ACHN (cell line): ENCODE measurements at regions not wholly inside any gene's neighbourhood (a gene's known extent, or its start where the extent isn't known, plus 50 kb on each side); places are given as distances from the start of the nearest gene placed in this dataset.

Experiments
- DNase-seq: peaks from one replicate; pipeline ENCODE4 v3.0.0-alpha.2; 2015
- in situ Hi-C: cut with HindIII; loops from 2 replicates; pipeline ENCODE4 v1.10.0; 2017; ENCODE audit warnings: low sequenced_read_pairs, low pct_ligation_motif_present, low pct_unique_long_range_greater_than_20kb

DNA sequence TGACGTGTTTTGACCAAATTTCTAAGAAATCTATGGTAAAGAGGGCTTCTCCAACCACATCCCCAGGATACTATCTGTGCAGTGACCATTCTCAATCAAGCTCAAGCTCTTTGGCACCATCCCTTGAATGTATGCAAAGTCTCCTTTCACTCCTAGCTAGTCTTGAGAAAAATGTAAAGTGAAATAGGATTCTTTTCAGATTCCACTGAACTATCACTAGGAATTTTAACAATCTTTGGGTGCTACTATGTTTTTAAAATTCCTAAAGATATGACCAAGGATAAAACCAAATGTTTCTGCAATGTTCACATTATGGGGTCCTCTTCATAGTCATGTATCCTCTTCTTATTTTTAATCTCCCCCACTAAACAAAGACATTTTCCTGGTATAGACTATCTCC lies 107.8 kb downstream of the TMCO5A start:
- no peak for DNase-seq
- in situ Hi-C loops, result no loop called here

GRCh38 chr15:38042707-38043445 lies 108.4 kb downstream of the TMCO5A start:
- no peak for DNase-seq
- in situ Hi-C loops, result no loop called here

DNA sequence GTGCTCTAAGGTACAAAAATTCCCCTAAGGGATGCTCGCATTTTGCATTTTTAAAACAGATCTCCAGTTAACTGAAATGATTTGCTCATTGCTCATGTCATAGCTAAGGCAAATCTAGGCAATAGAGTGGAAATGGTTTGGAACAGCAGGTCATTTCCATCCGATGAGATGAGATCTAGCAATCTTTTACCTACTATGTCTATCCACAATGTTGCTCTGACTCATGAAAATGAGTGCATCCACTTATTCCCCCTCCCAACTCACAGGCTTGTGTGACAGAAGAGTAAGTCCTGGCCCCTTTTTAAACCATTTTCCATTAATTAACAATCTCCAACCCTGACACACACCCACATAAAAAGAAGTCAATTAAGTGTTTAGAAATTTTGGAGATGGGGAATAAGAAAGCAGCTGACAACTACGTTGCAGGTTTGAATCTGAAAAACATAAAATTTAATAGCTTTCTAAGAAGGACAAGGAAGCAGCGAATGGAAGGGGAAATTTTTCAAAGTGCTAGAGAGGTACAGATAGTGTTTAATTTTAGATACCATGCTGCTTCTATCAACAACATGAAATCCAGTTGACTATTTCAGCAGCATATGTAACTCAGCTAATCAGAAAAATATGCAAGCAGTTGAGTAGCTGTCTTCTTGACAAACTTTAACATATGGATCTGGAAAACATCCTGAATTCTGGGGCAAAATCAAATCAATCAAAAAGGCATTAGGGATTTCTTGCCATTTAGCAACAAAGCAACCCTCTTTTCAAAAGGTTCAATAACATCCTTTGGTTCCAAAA lies 112.0 kb downstream of the TMCO5A start:
- no peak for DNase-seq
- in situ Hi-C loops, result no loop called here

GRCh38 chr15:38048001-38048455 lies 113.6 kb downstream of the TMCO5A start:
- in situ Hi-C loops, result no loop called here

GRCh38 chr15:38049891-38050290 lies 115.5 kb downstream of the TMCO5A start:
- in situ Hi-C loops, result no loop called here
- DNase-seq, result no peak

More at GRCh38 chr15:38048001-38048455, 113.6 kb downstream of the TMCO5A start:
- no peak for DNase-seq

- DNase-seq, result peak; percentile 45
Observed at GRCh38 chr15:38050529-38051448, 116.3 kb downstream of the TMCO5A start.

DNA sequence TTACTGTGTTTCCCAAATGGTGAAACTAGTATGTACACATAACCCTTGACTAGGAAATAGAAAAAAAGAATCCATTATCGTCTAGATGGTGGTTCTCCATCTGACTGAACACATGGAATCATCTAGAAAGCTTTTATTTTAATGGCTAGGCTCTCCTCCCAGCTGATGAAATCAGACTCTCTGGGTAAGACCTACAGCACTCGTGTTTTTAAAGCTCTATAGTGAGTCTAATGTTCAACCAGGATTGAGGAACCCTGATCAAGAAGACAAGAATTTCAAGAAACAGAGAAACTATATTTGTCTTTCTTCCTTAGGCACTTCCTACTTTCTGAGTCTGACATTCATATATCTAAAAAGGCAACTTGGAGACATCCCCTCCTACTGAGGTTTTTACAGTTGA lies 118.8 kb downstream of the TMCO5A start:
- in situ Hi-C loops, result no loop called here
- DNase-seq, result no peak

More at GRCh38 chr15:38050529-38051448, 116.3 kb downstream of the TMCO5A start:
- in situ Hi-C loops, result no loop called here

DNA sequence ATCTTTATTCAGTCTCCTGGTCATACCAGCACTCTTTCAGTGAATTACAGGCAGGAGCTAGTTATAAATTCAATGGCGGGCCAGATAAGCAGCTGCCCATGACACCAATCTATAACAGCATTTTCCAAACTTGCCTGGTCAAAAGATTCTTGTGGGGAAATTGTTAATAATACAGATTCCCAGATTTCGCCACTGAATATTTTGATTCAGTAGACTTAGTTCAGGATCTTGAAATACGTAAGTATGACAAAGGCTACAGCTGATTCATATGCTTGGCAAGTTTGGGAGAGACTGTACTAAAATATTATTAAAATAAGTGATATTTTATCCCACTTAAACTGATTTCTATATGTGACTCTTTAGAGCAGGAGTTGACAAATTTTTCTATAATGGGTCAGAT lies 119.3 kb downstream of the TMCO5A start:
- no peak for DNase-seq
- in situ Hi-C loops, result no loop called here

GRCh38 chr15:38054488-38054887 lies 120.0 kb downstream of the TMCO5A start:
- in situ Hi-C loops, result no loop called here

DNA sequence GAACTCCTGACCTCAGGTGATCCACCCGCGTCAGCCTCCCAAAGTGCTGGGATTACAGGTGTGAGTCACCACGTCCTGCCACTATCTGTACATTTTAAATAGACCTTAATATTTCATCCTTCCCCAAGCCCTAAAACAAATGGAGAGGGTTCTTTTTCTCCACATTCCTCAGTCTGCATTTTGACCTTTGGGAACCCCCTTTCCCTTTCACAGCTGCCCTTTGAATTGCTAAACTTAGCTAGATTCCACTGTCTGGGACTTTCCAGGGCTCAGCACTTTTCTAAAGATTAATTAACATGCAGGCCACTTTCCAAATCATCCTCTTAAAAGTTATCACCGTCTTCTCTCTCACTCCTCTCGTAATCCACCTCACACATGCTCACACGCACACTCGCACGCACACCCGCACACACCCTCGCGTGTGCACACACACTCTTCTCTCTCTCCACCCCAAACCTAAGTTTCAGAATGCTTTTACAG lies 124.2 kb downstream of the TMCO5A start:
- in situ Hi-C loops, result no loop called here
- no peak for DNase-seq

More at GRCh38 chr15:38054488-38054887, 120.0 kb downstream of the TMCO5A start:
- DNase-seq, result no peak

DNA sequence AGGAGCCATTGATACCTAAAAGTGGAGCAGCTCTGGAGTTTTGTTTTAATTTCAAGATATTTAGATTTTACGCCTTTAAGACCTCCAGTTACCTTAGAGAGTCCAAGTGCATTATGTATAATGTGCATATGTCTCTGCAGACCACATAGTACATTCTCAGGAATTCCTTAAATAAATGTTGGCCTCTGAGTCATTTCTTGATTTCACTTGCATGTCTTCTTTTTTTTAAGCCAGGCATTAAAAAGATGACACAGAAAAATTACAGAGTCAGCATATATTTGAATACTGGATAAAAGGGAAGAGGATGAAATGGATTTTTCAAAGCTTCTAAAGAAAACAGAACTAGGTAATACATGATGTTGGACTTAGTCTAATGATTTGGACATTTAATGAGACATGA lies 125.2 kb downstream of the TMCO5A start:
- DNase-seq, result no peak
- in situ Hi-C loops, result no loop called here

DNA sequence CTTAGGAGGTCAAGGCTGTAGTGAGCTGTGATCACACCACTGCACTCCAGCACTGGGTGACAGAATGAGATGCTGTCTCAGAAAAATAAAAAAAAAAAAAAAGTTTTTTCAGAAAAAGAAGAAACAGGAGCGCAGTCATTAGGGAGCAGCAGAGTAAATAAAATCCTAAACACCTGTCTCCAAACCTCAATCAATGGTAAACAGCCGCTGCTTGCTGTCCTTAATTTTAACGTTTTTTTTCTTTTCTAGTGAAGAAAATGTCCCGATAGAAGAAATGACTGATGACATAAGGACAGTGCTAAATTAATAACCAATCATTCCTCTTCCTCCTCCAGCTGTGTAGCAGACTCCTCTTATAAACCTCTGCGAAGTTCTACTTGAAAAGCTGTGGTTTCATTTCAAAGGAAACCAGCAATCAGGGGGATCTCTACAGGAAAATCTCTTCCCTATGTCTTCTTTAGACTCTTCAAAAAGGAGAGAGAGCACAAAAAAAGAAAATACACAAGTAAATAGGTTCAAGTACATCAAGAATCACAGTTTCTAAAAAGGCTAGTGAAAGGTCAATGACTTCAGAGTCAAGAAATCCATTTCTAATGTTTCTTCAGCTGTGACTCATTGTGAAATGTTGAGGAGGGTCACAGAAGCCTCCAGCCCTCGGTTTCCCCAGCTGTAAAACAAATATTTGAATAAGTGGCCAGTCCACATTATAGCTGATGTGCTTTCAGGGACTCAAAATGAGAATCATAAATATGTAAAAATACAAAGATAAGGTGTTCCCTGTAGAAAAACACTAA lies 127.6 kb downstream of the TMCO5A start:
- in situ Hi-C loops, result no loop called here
- DNase-seq, result no peak

- no peak for DNase-seq
- in situ Hi-C loops, result no loop called here
Observed at GRCh38 chr15:38062696-38063095, 128.3 kb downstream of the TMCO5A start.

DNA sequence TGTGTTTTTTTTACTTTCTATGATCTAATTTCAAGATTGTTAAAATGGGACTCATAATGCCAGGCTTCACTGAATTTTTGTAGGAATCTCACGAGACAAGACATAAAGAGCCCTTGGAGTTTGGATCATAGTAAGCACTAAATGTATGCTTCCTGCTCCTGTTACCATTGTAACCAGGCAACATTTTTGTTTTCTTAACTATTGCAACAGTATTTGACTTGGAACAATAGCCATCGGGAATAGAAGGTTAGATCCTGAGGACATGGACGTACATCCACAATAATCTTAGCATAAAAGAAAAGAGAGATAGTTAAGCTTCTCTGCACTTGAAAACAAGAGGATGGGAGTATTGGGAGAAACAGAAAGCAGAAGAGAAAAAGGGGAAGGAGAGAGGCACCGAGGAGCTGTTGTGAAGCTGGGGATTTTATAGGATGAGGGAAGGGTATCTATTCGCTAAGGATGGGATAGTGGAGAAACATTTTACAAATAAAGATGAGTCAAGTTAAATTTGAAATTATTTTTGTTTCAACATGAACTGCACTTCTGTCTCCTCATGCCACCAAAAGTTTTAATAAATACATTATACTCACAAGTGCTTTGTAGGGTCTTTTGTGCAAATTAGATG lies 131.4 kb downstream of the TMCO5A start:
- in situ Hi-C loops, result no loop called here
- no peak for DNase-seq

DNA sequence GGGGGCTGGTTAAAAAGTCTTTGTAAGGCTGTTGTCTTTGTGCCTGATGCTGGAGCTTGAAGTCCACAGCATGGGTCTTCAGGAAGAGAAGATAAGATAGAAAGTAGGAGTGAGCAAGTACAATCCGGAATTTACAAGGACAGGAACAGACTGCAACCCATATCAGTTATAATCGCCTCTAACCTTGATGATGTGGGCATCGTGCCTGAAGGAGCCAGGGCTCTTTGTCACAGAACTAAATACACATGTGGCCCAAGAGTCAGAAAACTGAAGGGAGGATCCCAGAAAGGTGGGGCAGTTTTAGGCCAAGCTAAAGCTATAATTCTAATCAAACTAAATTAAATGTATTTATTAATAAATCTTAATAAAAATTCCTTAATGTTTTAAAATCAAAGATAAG lies 132.2 kb downstream of the TMCO5A start:
- DNase-seq, result no peak
- in situ Hi-C loops, result no loop called here

DNA sequence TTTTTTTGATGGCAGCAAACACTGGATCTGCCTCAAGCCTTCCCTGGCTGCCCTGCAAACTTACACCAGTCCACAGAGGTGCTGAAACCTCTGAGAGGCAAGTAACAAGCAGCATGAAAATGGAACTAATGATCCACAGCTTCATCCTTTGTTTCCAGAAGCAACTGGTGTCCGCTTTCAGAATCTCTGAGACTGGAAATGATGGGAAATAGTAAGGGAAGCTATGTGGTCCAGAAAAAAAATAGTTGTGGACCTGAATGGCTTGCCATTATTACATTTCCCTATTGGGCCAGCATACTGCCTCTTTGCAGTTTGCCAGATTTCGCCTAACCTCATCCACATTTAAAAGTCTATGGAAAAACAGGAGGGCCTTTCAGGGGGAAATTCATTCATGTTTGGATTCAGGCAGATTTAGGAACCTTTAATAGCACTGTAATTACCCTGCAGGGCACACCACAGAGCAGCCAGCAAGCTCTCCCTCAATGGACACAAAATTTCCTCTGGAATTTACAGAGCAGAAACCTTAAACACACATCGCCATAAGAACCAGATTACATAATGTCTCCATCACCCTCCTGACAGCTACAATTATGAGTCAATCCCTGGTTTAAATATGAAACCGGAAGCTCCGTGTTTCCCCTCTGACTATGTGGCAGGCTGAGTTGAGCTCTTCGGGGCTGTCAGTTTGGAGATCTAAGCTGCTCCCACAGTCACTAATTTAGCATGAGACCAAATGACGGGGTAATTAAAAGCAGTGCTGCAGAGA lies 134.4 kb downstream of the TMCO5A start:
- in situ Hi-C loops, result no loop called here

GRCh38 chr15:38069511-38070011 lies 135.1 kb downstream of the TMCO5A start:
- DNase-seq, result peak; percentile 42
- in situ Hi-C loops, result no loop called here

More for the DNA sequence above, 134.4 kb downstream of the TMCO5A start:
- DNase-seq, result peak; percentile 63
